ENCODE measurements at regions not wholly inside any gene's neighbourhood (a gene's known extent, or its start where the extent isn't known, plus 50 kb on each side); places are given as distances from the start of the nearest gene placed in this dataset.
"Not testable (repeated sequence)": the region's sequence is repeated elsewhere in the genome, so short reads cannot be mapped to it uniquely, and the experiment has no call there.

- DNase-seq (ENCODE audit: low spot score), result no peak
- TF ChIP-seq CTCF (IDR thresholded peaks at IDR 0.05; ENCODE audit: extremely low read depth, missing control alignments), result no peak
Measured at GRCh38 chr5:27093279-27093678, 54.9 kb upstream of the CDH9 start.

GRCh38 chr5:27091858-27092257, 53.5 kb upstream of the CDH9 start:
- TF ChIP-seq CTCF (IDR thresholded peaks at IDR 0.05; ENCODE audit: extremely low read depth, missing control alignments), result no peak
- no peak for DNase-seq (ENCODE audit: low spot score)

GRCh38 chr5:27088822-27089221, 50.4 kb upstream of the CDH9 start:
- not testable (repeated sequence) for DNase-seq (ENCODE audit: low spot score)
